ENCODE measurements at regions not wholly inside any gene's neighbourhood (a gene's known extent, or its start where the extent isn't known, plus 50 kb on each side); places are given as distances from the start of the nearest gene placed in this dataset.

DNA sequence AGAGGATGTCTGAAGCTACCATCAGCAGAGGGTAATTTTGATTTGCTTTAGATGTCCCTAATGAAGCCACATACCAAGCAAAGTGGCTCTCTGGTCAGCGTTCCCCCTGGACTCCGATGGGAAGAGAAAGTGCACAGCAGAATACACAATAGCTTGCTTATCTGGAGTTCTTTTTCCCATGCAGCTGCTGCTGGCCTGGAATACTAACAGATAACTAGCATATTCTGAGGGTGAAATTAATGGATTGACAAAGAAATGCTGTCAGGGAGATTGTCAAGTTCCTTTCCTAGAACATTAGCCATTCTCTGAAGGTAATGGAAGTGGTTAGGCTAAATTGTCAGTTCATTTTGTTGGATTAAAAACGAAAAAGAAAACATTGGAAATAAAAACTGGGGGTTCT lies 391.3 kb downstream of the FLRT2 start:
- TF ChIP-seq, protein P1, sequence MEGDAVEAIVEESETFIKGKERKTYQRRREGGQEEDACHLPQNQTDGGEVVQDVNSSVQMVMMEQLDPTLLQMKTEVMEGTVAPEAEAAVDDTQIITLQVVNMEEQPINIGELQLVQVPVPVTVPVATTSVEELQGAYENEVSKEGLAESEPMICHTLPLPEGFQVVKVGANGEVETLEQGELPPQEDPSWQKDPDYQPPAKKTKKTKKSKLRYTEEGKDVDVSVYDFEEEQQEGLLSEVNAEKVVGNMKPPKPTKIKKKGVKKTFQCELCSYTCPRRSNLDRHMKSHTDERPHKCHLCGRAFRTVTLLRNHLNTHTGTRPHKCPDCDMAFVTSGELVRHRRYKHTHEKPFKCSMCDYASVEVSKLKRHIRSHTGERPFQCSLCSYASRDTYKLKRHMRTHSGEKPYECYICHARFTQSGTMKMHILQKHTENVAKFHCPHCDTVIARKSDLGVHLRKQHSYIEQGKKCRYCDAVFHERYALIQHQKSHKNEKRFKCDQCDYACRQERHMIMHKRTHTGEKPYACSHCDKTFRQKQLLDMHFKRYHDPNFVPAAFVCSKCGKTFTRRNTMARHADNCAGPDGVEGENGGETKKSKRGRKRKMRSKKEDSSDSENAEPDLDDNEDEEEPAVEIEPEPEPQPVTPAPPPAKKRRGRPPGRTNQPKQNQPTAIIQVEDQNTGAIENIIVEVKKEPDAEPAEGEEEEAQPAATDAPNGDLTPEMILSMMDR (conservative IDR thresholded peaks at IDR 0.05) = no peak
- TF ChIP-seq EZH2 (IDR thresholded peaks at IDR 0.05; ENCODE audit: low read depth) = no peak

All from PC-9 (cell line).